ENCODE measurements at regions not wholly inside any gene's neighbourhood (a gene's known extent, or its start where the extent isn't known, plus 50 kb on each side); places are given as distances from the start of the nearest gene placed in this dataset.

DNA sequence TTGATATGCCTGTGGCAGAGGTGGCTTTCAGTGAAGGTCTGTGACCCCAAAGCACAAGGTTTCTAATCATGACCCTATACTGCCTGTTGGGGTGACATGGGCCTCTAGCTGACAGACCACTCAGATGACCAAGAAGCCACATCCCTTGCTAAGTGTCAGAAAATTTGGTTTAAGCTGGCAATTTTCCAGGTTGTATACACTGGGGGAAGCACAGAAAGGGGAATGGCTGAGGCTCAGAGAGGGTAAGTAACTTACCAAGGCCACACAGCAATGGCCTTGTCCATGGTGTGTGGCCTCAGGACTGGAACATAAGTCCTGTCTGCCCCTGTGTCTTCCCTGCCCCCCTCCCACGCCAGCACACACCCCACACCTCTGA, 66.9 kb upstream of the PRDM11 start:
- Histone ChIP-seq H3K27ac (peak overlapping the region; percentile 14 to 69 (median 38)), H3K36me3 (no peaks in the 10 kb centered on the region), H3K27me3 (no peaks in the 10 kb centered on the region), H3K4me1 (peaks cover 12 to 28% (median 16%) of the 10 kb centered on the region in 4 donors), H3K4me3 (no peak overlapping the region), H3K9me3 (no peaks in the 10 kb centered on the region)
- 73% methylated on average over 1 of the region's 1 CpG; no CpG with 5 or more reads in 1 of the 2 donors for WGBS, 2 donors (ENCODE audit: low coverage in 1 of 2)
- intact Hi-C loops (cut with DNase I; ENCODE audit: low total_unique reads) (loop anchor here (1.0 kb wide), 1 partner anchor 18 kb away; no protein-coding TSS in a partner anchor), in situ Hi-C loops (cut with MboI; ENCODE audit: low pct_ligation_motif_present in 1 of 4, low pct_unique_long_range_greater_than_20kb in 1 of 4, low sequenced_read_pairs in 3 of 4) (loop anchor here in 1 of 4 donors (25.0 kb wide), 1 partner anchor 517 kb away; the partner anchor contains the start of gene CD82)
- no peak for DNase-seq
- TF ChIP-seq POLR2AphosphoS5 (IDR thresholded peaks at IDR 0.05), result no peak
- no peak for TF ChIP-seq EP300 (IDR thresholded peaks at IDR 0.05; ENCODE audit: low read depth)
- TF ChIP-seq, protein P1, sequence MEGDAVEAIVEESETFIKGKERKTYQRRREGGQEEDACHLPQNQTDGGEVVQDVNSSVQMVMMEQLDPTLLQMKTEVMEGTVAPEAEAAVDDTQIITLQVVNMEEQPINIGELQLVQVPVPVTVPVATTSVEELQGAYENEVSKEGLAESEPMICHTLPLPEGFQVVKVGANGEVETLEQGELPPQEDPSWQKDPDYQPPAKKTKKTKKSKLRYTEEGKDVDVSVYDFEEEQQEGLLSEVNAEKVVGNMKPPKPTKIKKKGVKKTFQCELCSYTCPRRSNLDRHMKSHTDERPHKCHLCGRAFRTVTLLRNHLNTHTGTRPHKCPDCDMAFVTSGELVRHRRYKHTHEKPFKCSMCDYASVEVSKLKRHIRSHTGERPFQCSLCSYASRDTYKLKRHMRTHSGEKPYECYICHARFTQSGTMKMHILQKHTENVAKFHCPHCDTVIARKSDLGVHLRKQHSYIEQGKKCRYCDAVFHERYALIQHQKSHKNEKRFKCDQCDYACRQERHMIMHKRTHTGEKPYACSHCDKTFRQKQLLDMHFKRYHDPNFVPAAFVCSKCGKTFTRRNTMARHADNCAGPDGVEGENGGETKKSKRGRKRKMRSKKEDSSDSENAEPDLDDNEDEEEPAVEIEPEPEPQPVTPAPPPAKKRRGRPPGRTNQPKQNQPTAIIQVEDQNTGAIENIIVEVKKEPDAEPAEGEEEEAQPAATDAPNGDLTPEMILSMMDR (IDR thresholded peaks at IDR 0.05), result no peak
- TF ChIP-seq POLR2A (IDR thresholded peaks at IDR 0.05), result no peak

DNA sequence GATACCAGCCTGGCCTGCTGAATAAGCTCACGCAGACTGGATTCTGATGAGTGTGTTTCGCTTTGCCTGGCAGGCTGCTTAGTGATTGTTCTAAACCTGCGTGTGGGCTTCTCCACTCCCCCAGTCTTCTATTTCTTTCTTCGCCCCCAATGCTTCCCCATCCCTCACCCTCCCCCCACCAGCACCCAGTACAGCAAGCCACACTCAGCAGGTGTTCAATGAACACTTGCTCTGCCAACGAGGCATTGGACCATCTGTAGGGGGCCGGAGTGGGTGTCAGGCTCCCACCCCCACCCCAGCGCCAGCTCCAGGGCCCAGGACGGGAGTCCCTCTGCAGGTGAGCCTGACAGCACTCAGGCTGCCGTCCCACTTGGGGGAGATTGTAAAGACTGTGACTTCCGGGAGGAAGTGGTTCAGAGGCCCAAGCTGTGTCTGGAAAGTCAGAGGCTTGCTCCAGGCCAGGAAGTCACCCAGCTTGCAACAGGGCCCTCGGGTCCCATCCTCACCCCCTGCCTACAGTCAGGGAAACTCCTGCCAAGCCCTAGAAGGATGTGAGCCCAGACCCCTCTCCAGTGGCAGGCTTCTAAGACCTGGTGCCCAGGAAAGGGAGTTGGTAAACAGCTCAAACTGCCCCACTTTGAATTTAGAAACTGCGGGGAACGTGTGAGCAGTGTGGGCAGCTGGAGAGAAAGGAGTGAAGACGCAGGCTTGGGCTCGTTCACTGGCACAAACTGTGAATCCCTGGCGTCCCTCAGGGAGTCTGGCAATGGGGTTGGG, 66.3 kb upstream of the PRDM11 start:
- WGBS, 2 donors (ENCODE audit: low coverage in 1 of 2), result 61 to 73% methylated on average over 3 to 12 of the region's 16 CpGs
- no peaks in the 10 kb centered on the region for H3K36me3 ChIP-seq
- peak; percentile 51 for DNase-seq
- H3K9me3 ChIP-seq, result no peaks in the 10 kb centered on the region
- intact Hi-C loops (cut with DNase I; ENCODE audit: low total_unique reads), result loop anchor here (1.0 kb wide), 1 partner anchor 17 kb away; no protein-coding TSS in a partner anchor
- H3K4me3 ChIP-seq, result no peak overlapping the region
- H3K27ac ChIP-seq, result peak overlapping the region; percentile 14 to 69 (median 38)
- in situ Hi-C loops (cut with MboI; ENCODE audit: low pct_ligation_motif_present in 1 of 4, low pct_unique_long_range_greater_than_20kb in 1 of 4, low sequenced_read_pairs in 3 of 4), result loop anchor here in 1 of 4 donors (25.0 kb wide), 1 partner anchor 518 kb away; the partner anchor contains the start of gene CD82
- TF ChIP-seq POLR2A (IDR thresholded peaks at IDR 0.05), result no peak
- H3K4me1 ChIP-seq, result peaks cover 12 to 28% (median 16%) of the 10 kb centered on the region in 4 donors
- H3K27me3 ChIP-seq, result no peaks in the 10 kb centered on the region

DNA sequence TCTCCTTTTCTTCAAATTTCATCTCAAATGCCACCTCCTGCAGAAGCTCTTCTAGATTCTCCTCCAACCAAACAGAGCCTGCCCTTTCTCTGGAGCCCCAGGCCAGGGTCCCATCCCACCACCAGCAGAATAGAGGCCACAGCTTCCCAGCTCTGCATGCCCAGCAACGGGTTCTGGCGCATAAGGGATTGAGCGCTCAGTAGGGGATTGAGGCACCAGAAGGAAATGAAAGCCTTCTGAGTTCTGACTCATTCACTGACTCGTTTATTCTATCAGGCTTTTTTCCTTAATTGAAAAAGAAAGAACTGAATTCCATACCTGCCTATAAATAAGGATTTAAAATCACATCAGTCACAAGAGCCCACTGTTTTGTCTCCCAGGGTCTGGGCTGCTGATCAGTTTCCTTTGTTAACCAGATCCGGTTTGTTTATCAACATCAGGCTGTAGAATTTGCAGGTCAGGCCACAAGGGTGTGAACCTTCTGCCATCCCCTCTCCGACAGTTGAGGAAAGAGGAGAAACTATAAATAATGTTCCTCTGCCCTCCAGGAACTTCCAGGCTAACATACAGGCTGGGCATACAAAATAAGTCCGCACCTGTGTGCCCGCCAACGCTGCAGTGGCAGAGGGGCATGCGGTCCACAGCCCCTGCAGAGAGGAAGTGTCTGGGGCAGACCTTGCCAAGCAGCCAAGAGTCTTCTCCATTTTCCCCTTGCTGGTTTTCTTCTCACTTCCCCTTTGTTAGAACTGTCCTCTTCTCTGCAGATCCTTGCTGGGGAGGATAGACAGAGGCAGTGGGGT, 63.5 kb upstream of the PRDM11 start:
- 29 to 62% methylated on average over 4 to 10 of the region's 10 CpGs for WGBS, 2 donors (ENCODE audit: low coverage in 1 of 2)
- TF ChIP-seq EP300 (IDR thresholded peaks at IDR 0.05; ENCODE audit: low read depth) (no peak), POLR2A (IDR thresholded peaks at IDR 0.05) (no peak)
- in situ Hi-C loops (cut with MboI; ENCODE audit: low pct_ligation_motif_present in 1 of 4, low pct_unique_long_range_greater_than_20kb in 1 of 4, low sequenced_read_pairs in 3 of 4), result loop anchor here in 1 of 4 donors (25.0 kb wide), 1 partner anchor 521 kb away; the partner anchor contains the start of gene CD82
- no peak for DNase-seq
- Histone ChIP-seq H3K36me3 (no peaks in the 10 kb centered on the region), H3K27ac (no peak overlapping the region), H3K4me3 (no peak overlapping the region), H3K9me3 (no peaks in the 10 kb centered on the region), H3K27me3 (no peaks in the 10 kb centered on the region), H3K4me1 (peaks cover 12 to 29% (median 16%) of the 10 kb centered on the region in 4 donors)
- intact Hi-C loops (cut with DNase I; ENCODE audit: low total_unique reads), result no loop called here

DNA sequence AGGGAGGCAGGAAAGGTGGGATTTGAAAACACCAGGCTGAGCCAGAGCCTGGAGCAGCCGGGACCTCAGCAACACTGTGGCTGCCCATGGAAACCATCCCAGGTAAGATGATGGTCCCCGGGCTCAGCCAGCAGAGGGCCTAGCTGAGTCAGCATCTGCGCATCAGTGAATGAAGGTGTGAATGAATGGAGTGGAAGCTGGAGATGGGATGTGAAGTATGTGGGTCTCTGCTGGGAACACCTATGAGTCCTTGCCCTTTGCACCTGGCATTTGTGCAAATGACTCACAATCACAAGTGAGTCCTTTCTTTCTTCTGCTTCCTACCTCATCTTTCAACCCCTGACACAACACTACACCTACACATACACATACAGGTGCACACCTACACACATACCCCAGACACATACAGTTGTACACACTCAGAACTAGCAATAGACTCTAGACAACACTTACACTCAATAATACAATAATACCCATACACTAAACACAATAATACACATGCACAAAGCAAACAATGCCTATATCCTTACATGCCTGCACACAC, 62.8 kb upstream of the PRDM11 start:
- no peak for DNase-seq
- Histone ChIP-seq H3K9me3 (no peaks in the 10 kb centered on the region), H3K4me1 (peaks cover 12 to 32% (median 21%) of the 10 kb centered on the region in 4 donors), H3K27me3 (no peaks in the 10 kb centered on the region), H3K27ac (no peak overlapping the region), H3K4me3 (no peak overlapping the region), H3K36me3 (no peaks in the 10 kb centered on the region)
- intact Hi-C loops (cut with DNase I; ENCODE audit: low total_unique reads) (no loop called here), in situ Hi-C loops (cut with MboI; ENCODE audit: low pct_ligation_motif_present in 1 of 4, low pct_unique_long_range_greater_than_20kb in 1 of 4, low sequenced_read_pairs in 3 of 4) (loop anchor here in 1 of 4 donors (25.0 kb wide), 1 partner anchor 521 kb away; the partner anchor contains the start of gene CD82)
- 26 to 83% methylated on average over 1 to 3 of the region's 3 CpGs for WGBS, 2 donors (ENCODE audit: low coverage in 1 of 2)
- TF ChIP-seq, protein P1 (IDR thresholded peaks at IDR 0.05), result peak in 1 of 5 experiments; percentile 15
- TF ChIP-seq POLR2AphosphoS5 (IDR thresholded peaks at IDR 0.05), result no peak
